Mononuclear cell (primary cell): ENCODE measurements at regions not wholly inside any gene's neighbourhood (a gene's known extent, or its start where the extent isn't known, plus 50 kb on each side); places are given as distances from the start of the nearest gene placed in this dataset.

ENCODE experiments used
- H3K27me3 ChIP-seq: 2 replicates; pipeline ENCODE4 v1.6.0; 2011; ENCODE audit warnings: low read length, control low read depth; ENCODE audit not compliant: insufficient read depth
- H3K4me1 ChIP-seq: 2 replicates; pipeline ENCODE4 v1.5.1; 2011; ENCODE audit warnings: mild to moderate bottlenecking, low read length, control low read depth; ENCODE audit not compliant: insufficient read depth
- H3K4me3 ChIP-seq: 2 replicates; pipeline ENCODE4 v1.5.1; 2011; ENCODE audit warnings: mild to moderate bottlenecking, low read length, moderate library complexity
- H3K9me3 ChIP-seq: 2 replicates; pipeline ENCODE4 v1.5.1; 2011; ENCODE audit warnings: low read depth, mild to moderate bottlenecking, control low read depth, low read length

- H3K27me3 ChIP-seq = no peaks in the 10 kb centered on the region
- peaks cover 49% of the 10 kb centered on the region for H3K4me1 ChIP-seq
- no peak overlapping the region for H3K4me3 ChIP-seq
- H3K9me3 ChIP-seq = no peaks in the 10 kb centered on the region
Observed at GRCh38 chr10:110426294-110427181, 71.2 kb upstream of the DUSP5 start.

GRCh38 chr10:110429301-110429700 is 68.4 kb upstream of the DUSP5 start:
- H3K4me3 ChIP-seq = no peak overlapping the region
- no peaks in the 10 kb centered on the region for H3K27me3 ChIP-seq

GRCh38 chr10:110430340-110431273 is 67.1 kb upstream of the DUSP5 start:
- Histone ChIP-seq H3K27me3 (no peaks in the 10 kb centered on the region), H3K4me1 (peaks cover 20% of the 10 kb centered on the region), H3K9me3 (no peaks in the 10 kb centered on the region), H3K4me3 (no peak overlapping the region)

More at GRCh38 chr10:110429301-110429700, 68.4 kb upstream of the DUSP5 start:
- H3K4me1 ChIP-seq = peaks cover 30% of the 10 kb centered on the region
- no peaks in the 10 kb centered on the region for H3K9me3 ChIP-seq

- Histone ChIP-seq H3K4me1 (peaks cover 10% of the 10 kb centered on the region), H3K27me3 (no peaks in the 10 kb centered on the region), H3K9me3 (no peaks in the 10 kb centered on the region), H3K4me3 (no peak overlapping the region)
Observed at GRCh38 chr10:110431659-110432058, 66.0 kb upstream of the DUSP5 start.

- Histone ChIP-seq H3K4me1 (peaks cover 6% of the 10 kb centered on the region), H3K9me3 (no peaks in the 10 kb centered on the region), H3K4me3 (no peak overlapping the region), H3K27me3 (no peaks in the 10 kb centered on the region)
Observed at GRCh38 chr10:110432084-110432483, 65.6 kb upstream of the DUSP5 start.

GRCh38 chr10:110432814-110433565 is 64.7 kb upstream of the DUSP5 start:
- no peaks in the 10 kb centered on the region for H3K9me3 ChIP-seq
- no peaks in the 10 kb centered on the region for H3K27me3 ChIP-seq
- H3K4me1 ChIP-seq = peaks cover 3% of the 10 kb centered on the region
- H3K4me3 ChIP-seq = no peak overlapping the region

GRCh38 chr10:110433740-110434139 is 64.0 kb upstream of the DUSP5 start:
- H3K4me3 ChIP-seq = no peak overlapping the region
- no peaks in the 10 kb centered on the region for H3K9me3 ChIP-seq
- H3K27me3 ChIP-seq = no peaks in the 10 kb centered on the region
- peaks cover 3% of the 10 kb centered on the region for H3K4me1 ChIP-seq

GRCh38 chr10:110434489-110435096 is 63.1 kb upstream of the DUSP5 start:
- peaks cover 3% of the 10 kb centered on the region for H3K4me1 ChIP-seq
- H3K4me3 ChIP-seq = no peak overlapping the region
- H3K9me3 ChIP-seq = no peaks in the 10 kb centered on the region
- no peaks in the 10 kb centered on the region for H3K27me3 ChIP-seq

- H3K4me3 ChIP-seq = no peak overlapping the region
Observed at GRCh38 chr10:110436554-110437350, 61.0 kb upstream of the DUSP5 start.

GRCh38 chr10:110437351-110437605 is 60.4 kb upstream of the DUSP5 start:
- Histone ChIP-seq H3K27me3 (no peaks in the 10 kb centered on the region), H3K4me1 (no peaks in the 10 kb centered on the region), H3K9me3 (no peaks in the 10 kb centered on the region), H3K4me3 (no peak overlapping the region)

More at GRCh38 chr10:110436554-110437350, 61.0 kb upstream of the DUSP5 start:
- Histone ChIP-seq H3K4me1 (peaks cover 3% of the 10 kb centered on the region), H3K27me3 (no peaks in the 10 kb centered on the region), H3K9me3 (no peaks in the 10 kb centered on the region)

- H3K4me3 ChIP-seq = no peak overlapping the region
- H3K4me1 ChIP-seq = no peaks in the 10 kb centered on the region
- H3K9me3 ChIP-seq = no peaks in the 10 kb centered on the region
- no peaks in the 10 kb centered on the region for H3K27me3 ChIP-seq
Observed at GRCh38 chr10:110437761-110438341, 59.9 kb upstream of the DUSP5 start.

GRCh38 chr10:110442746-110443145 is 55.0 kb upstream of the DUSP5 start:
- no peaks in the 10 kb centered on the region for H3K9me3 ChIP-seq
- no peak overlapping the region for H3K4me3 ChIP-seq
- H3K4me1 ChIP-seq = peaks cover 7% of the 10 kb centered on the region
- no peaks in the 10 kb centered on the region for H3K27me3 ChIP-seq

GRCh38 chr10:110443239-110444003 is 54.3 kb upstream of the DUSP5 start:
- Histone ChIP-seq H3K4me1 (peaks cover 7% of the 10 kb centered on the region), H3K9me3 (no peaks in the 10 kb centered on the region), H3K27me3 (no peaks in the 10 kb centered on the region), H3K4me3 (no peak overlapping the region)
